ENCODE measurements at regions not wholly inside any gene's neighbourhood (a gene's known extent, or its start where the extent isn't known, plus 50 kb on each side); places are given as distances from the start of the nearest gene placed in this dataset.

DNA sequence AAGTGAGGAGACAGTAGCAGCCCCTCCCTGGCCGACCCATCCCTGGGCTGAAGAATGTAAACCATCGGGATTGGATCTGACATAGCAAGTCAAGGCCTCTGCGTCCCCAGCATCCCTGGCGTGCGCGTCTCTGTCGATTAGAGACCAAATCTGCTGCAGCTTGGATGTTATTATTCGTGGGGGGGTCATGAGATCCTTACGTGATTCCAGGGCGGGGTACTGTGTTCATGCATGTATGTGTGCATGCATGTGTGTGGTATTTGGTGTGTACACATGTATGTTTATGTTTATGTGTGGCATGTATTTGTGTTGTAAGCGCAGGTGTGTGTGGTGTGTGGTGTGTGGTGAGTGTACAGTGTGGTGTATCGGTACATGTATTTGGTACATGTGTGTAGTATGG is 741.8 kb upstream of the SALL3 start:
- Histone ChIP-seq H3K79me1 (replicated peaks; ENCODE audit: low read length, poor library complexity, severe bottlenecking) (no peaks in the 10 kb centered on the region), H2AK5ac (ENCODE audit: low read length, severe bottlenecking) (no peak overlapping the region), H2BK12ac (ENCODE audit: low read length in 2 of 2) (no peak overlapping the region), H2AFZ (ENCODE audit: low read depth, low read length) (no peak overlapping the region), H3K9ac (ENCODE audit: low read length) (no peak overlapping the region), H2BK15ac (ENCODE audit: low read depth, poor library complexity, severe bottlenecking) (no peak overlapping the region), H2BK5ac (ENCODE audit: low read depth, low read length, poor library complexity, severe bottlenecking) (no peak overlapping the region), H3K36me3 (ENCODE audit: control insufficient read depth in 1 of 2, insufficient read depth in 2 of 2, low read depth in 1 of 2, low read length in 2 of 2) (no peaks in the 10 kb centered on the region), H3K23ac (ENCODE audit: low read length in 2 of 2) (no peak overlapping the region), H3K4ac (ENCODE audit: low read depth in 1 of 2, low read length in 2 of 2) (no peak overlapping the region), H3K27ac (ENCODE audit: low read length, poor library complexity, severe bottlenecking) (no peak overlapping the region), H4K8ac (ENCODE audit: low read length) (no peak overlapping the region), H2BK120ac (ENCODE audit: low read depth, low read length) (no peak overlapping the region), H3K9me3 (ENCODE audit: control insufficient read depth, low read length) (peaks cover 3% of the 10 kb centered on the region), H3K4me3 (ENCODE audit: insufficient read depth in 1 of 2, low read depth in 1 of 2, low read length in 2 of 2) (no peak overlapping the region), H3K4me2 (ENCODE audit: low read length, poor library complexity, severe bottlenecking) (no peak overlapping the region), H3K27me3 (ENCODE audit: control insufficient read depth in 1 of 2, insufficient read depth in 1 of 2, low read length in 2 of 2) (no peaks in the 10 kb centered on the region), H3K14ac (ENCODE audit: low read length in 2 of 2) (no peak overlapping the region), H4K91ac (ENCODE audit: low read length) (no peak overlapping the region), H3K18ac (ENCODE audit: low read depth in 1 of 2, low read length in 2 of 2) (no peak overlapping the region), H3K4me1 (ENCODE audit: control insufficient read depth, insufficient read depth, low read depth, low read length) (no peaks in the 10 kb centered on the region)
- no peak for DNase-seq
- 87% methylated on average over 12 of the region's 12 CpGs for WGBS

DNA sequence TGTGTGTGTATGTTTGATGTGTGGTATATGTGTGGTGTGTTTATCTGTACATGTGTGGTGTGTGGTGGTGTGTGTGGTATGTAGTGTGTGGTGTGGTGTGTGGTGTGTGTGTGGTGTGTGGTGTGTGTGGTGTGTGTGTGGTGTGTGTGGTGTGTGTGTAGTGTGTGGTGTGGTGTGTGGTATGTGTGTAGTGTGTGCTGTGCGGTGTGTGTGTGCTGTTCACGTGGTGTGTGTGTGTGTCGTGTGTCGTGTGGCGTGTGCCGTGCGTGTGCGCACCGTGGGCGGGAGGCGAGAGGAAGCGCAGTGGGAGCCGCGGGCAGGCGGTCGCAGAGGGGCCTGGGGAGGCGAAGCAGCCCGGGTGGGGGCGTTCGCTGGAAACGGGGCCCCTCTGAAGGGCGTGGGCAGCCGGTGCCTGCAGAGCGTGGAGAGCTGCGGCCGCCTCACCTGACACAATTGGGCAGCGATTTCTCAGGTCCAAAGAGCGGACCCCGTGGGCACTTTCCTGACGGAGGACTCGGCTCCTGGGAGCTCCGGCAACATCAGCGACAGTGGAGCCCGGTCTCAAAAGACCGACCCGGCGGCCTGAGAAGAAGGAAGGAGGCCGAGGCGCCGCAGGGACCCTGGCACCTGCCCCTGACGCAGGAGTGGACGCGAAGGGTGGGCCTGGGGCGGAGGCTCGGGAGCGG is 741.1 kb upstream of the SALL3 start:
- Histone ChIP-seq H3K4me3 (ENCODE audit: insufficient read depth in 1 of 2, low read depth in 1 of 2, low read length in 2 of 2) (no peak overlapping the region), H3K4ac (ENCODE audit: low read depth in 1 of 2, low read length in 2 of 2) (no peak overlapping the region), H4K8ac (ENCODE audit: low read length) (no peak overlapping the region), H2BK12ac (ENCODE audit: low read length in 2 of 2) (no peak overlapping the region), H3K36me3 (ENCODE audit: control insufficient read depth in 1 of 2, insufficient read depth in 2 of 2, low read depth in 1 of 2, low read length in 2 of 2) (no peaks in the 10 kb centered on the region), H3K79me1 (replicated peaks; ENCODE audit: low read length, poor library complexity, severe bottlenecking) (no peaks in the 10 kb centered on the region), H3K14ac (ENCODE audit: low read length in 2 of 2) (no peak overlapping the region), H3K4me1 (ENCODE audit: control insufficient read depth, insufficient read depth, low read depth, low read length) (no peaks in the 10 kb centered on the region), H2BK5ac (ENCODE audit: low read depth, low read length, poor library complexity, severe bottlenecking) (no peak overlapping the region), H4K91ac (ENCODE audit: low read length) (peak overlapping the region; percentile 71), H3K27me3 (ENCODE audit: control insufficient read depth in 1 of 2, insufficient read depth in 1 of 2, low read length in 2 of 2) (no peaks in the 10 kb centered on the region), H2BK120ac (ENCODE audit: low read depth, low read length) (no peak overlapping the region), H3K9me3 (ENCODE audit: control insufficient read depth, low read length) (peaks cover 3% of the 10 kb centered on the region), H3K27ac (ENCODE audit: low read length, poor library complexity, severe bottlenecking) (no peak overlapping the region), H3K23ac (ENCODE audit: low read length in 2 of 2) (no peak overlapping the region), H2AFZ (ENCODE audit: low read depth, low read length) (no peak overlapping the region), H3K9ac (ENCODE audit: low read length) (no peak overlapping the region), H2BK15ac (ENCODE audit: low read depth, poor library complexity, severe bottlenecking) (no peak overlapping the region), H2AK5ac (ENCODE audit: low read length, severe bottlenecking) (no peak overlapping the region), H3K4me2 (ENCODE audit: low read length, poor library complexity, severe bottlenecking) (no peak overlapping the region), H3K18ac (ENCODE audit: low read depth in 1 of 2, low read length in 2 of 2) (no peak overlapping the region)
- no peak for DNase-seq
- 91% methylated on average over 37 of the region's 46 CpGs for WGBS

DNA sequence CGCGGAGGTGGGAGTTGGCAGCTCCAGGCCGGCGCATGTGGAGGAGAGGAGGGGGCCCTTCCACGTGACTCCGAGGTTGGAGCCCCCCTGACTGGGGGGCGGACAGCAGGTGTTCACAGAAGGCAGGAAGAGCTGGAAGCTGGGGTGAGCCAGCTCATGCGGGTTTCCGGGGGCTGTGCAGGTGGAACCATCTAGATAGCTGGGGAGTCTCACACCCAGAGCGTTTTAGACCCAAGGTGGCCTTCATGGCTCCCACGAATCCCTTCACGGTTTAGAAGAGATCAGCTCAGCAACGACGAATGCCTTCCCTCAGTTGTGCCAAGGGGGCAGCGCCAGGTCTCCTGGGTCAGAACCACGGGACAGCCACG is 740.5 kb upstream of the SALL3 start:
- no peak overlapping the region for H4K91ac ChIP-seq (ENCODE audit: low read length)
- H2BK15ac ChIP-seq (ENCODE audit: low read depth, poor library complexity, severe bottlenecking): no peak overlapping the region
- no peaks in the 10 kb centered on the region for H3K79me1 ChIP-seq (replicated peaks; ENCODE audit: low read length, poor library complexity, severe bottlenecking)
- no peaks in the 10 kb centered on the region for H3K27me3 ChIP-seq (ENCODE audit: control insufficient read depth in 1 of 2, insufficient read depth in 1 of 2, low read length in 2 of 2)
- no peaks in the 10 kb centered on the region for H3K36me3 ChIP-seq (ENCODE audit: control insufficient read depth in 1 of 2, insufficient read depth in 2 of 2, low read depth in 1 of 2, low read length in 2 of 2)
- no peak overlapping the region for H2BK5ac ChIP-seq (ENCODE audit: low read depth, low read length, poor library complexity, severe bottlenecking)
- no peak overlapping the region for H3K9ac ChIP-seq (ENCODE audit: low read length)
- H4K8ac ChIP-seq (ENCODE audit: low read length): no peak overlapping the region
- DNase-seq: no peak
- no peak overlapping the region for H2AK5ac ChIP-seq (ENCODE audit: low read length, severe bottlenecking)
- peaks cover 3% of the 10 kb centered on the region for H3K9me3 ChIP-seq (ENCODE audit: control insufficient read depth, low read length)
- no peak overlapping the region for H3K23ac ChIP-seq (ENCODE audit: low read length in 2 of 2)
- H3K27ac ChIP-seq (ENCODE audit: low read length, poor library complexity, severe bottlenecking): no peak overlapping the region
- no peak overlapping the region for H2BK12ac ChIP-seq (ENCODE audit: low read length in 2 of 2)
- no peak overlapping the region for H2AFZ ChIP-seq (ENCODE audit: low read depth, low read length)
- H3K4ac ChIP-seq (ENCODE audit: low read depth in 1 of 2, low read length in 2 of 2): no peak overlapping the region
- H3K18ac ChIP-seq (ENCODE audit: low read depth in 1 of 2, low read length in 2 of 2): no peak overlapping the region
- no peak overlapping the region for H3K14ac ChIP-seq (ENCODE audit: low read length in 2 of 2)
- H3K4me1 ChIP-seq (ENCODE audit: control insufficient read depth, insufficient read depth, low read depth, low read length): no peaks in the 10 kb centered on the region
- H3K4me2 ChIP-seq (ENCODE audit: low read length, poor library complexity, severe bottlenecking): no peak overlapping the region
- H2BK120ac ChIP-seq (ENCODE audit: low read depth, low read length): no peak overlapping the region
- no peak overlapping the region for H3K4me3 ChIP-seq (ENCODE audit: insufficient read depth in 1 of 2, low read depth in 1 of 2, low read length in 2 of 2)
- 91% methylated on average over 17 of the region's 17 CpGs for WGBS

DNA sequence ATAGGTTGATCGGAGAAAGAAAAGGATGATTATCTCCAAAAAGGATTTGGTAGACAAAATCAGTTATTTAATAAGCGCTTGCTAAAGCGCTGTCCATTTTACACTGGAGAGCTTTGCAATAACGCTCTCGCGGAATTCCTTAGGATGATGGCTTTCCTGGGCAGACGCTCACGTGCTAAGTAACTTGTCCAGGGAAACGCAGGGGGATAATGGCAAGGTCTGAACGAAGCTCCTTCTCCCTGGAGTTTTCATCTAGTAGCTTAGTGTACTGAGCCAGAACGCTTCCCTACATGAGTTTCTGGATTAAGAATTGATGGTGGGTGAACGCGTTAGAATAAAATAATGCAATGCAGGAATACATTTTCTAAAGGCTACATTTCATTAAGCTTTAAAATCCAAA is 739.5 kb upstream of the SALL3 start:
- no peak for DNase-seq

More for the DNA sequence above, 739.5 kb upstream of the SALL3 start:
- H3K27ac ChIP-seq (ENCODE audit: low read length, poor library complexity, severe bottlenecking): no peak overlapping the region
- H3K9ac ChIP-seq (ENCODE audit: low read length): no peak overlapping the region
- H4K91ac ChIP-seq (ENCODE audit: low read length): no peak overlapping the region
- H3K36me3 ChIP-seq (ENCODE audit: control insufficient read depth in 1 of 2, insufficient read depth in 2 of 2, low read depth in 1 of 2, low read length in 2 of 2): no peaks in the 10 kb centered on the region
- no peak overlapping the region for H3K18ac ChIP-seq (ENCODE audit: low read depth in 1 of 2, low read length in 2 of 2)
- H2AK5ac ChIP-seq (ENCODE audit: low read length, severe bottlenecking): no peak overlapping the region
- no peak overlapping the region for H2BK15ac ChIP-seq (ENCODE audit: low read depth, poor library complexity, severe bottlenecking)
- no peak overlapping the region for H3K4me2 ChIP-seq (ENCODE audit: low read length, poor library complexity, severe bottlenecking)
- H3K14ac ChIP-seq (ENCODE audit: low read length in 2 of 2): no peak overlapping the region
- H3K9me3 ChIP-seq (ENCODE audit: control insufficient read depth, low read length): peaks cover 3% of the 10 kb centered on the region
- H3K4me1 ChIP-seq (ENCODE audit: control insufficient read depth, insufficient read depth, low read depth, low read length): no peaks in the 10 kb centered on the region
- no peak overlapping the region for H3K23ac ChIP-seq (ENCODE audit: low read length in 2 of 2)
- no peak overlapping the region for H2AFZ ChIP-seq (ENCODE audit: low read depth, low read length)
- H4K8ac ChIP-seq (ENCODE audit: low read length): no peak overlapping the region
- 80% methylated on average over 10 of the region's 13 CpGs for WGBS
- no peak overlapping the region for H3K4ac ChIP-seq (ENCODE audit: low read depth in 1 of 2, low read length in 2 of 2)
- H2BK120ac ChIP-seq (ENCODE audit: low read depth, low read length): no peak overlapping the region
- H2BK12ac ChIP-seq (ENCODE audit: low read length in 2 of 2): no peak overlapping the region
- no peaks in the 10 kb centered on the region for H3K79me1 ChIP-seq (replicated peaks; ENCODE audit: low read length, poor library complexity, severe bottlenecking)
- H2BK5ac ChIP-seq (ENCODE audit: low read depth, low read length, poor library complexity, severe bottlenecking): no peak overlapping the region
- no peaks in the 10 kb centered on the region for H3K27me3 ChIP-seq (ENCODE audit: control insufficient read depth in 1 of 2, insufficient read depth in 1 of 2, low read length in 2 of 2)
- no peak overlapping the region for H3K4me3 ChIP-seq (ENCODE audit: insufficient read depth in 1 of 2, low read depth in 1 of 2, low read length in 2 of 2)

All from mesenchymal stem cell (in vitro differentiated cells and primary cell).